ENCODE measurements at regions not wholly inside any gene's neighbourhood (a gene's known extent, or its start where the extent isn't known, plus 50 kb on each side); places are given as distances from the start of the nearest gene placed in this dataset.

GRCh38 chr2:51981783-51982182 is 949.9 kb upstream of the NRXN1 start:
- Histone ChIP-seq H4K20me1 (ENCODE audit: insufficient read depth, low read depth, low read length) (no peaks in the 10 kb centered on the region), H3K9me2 (replicated peaks; ENCODE audit: insufficient read depth, low read length) (no peaks in the 10 kb centered on the region), H3K36me3 (ENCODE audit: insufficient read depth, low read length) (no peaks in the 10 kb centered on the region), H3K9ac (ENCODE audit: low read length) (no peak overlapping the region), H3K4me1 (ENCODE audit: low read length) (no peaks in the 10 kb centered on the region), H3K79me2 (ENCODE audit: low read length) (no peaks in the 10 kb centered on the region), H2AFZ (ENCODE audit: low read length) (no peak overlapping the region), H3K4me3 (ENCODE audit: low read length) (no peak overlapping the region), H3K4me2 (ENCODE audit: low read depth, low read length, poor library complexity, severe bottlenecking) (no peak overlapping the region), H3K27ac (ENCODE audit: low read length) (no peak overlapping the region), H3K27me3 (ENCODE audit: low read length) (no peaks in the 10 kb centered on the region), H3K9me3 (ENCODE audit: low read length) (no peaks in the 10 kb centered on the region; the same call in 1 of the 2 replicates)
- no peak for DNase-seq

DNA sequence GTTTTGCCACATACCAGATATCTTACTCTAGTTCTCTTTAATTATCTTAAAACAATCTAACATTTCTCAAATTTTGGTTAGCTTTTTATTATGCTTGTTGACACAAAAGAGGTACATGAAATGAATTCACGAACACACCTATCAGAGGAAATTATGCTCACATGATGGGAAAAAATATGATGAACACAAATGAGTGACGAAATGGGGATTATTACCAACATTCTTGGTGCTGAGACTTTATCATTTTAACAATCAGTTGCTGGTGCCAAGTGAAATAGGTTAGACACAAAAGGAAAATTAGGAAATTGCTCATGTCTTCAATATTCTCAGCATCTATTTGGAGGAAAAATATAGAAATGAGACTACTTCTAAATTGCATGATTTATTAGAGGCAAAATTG is 944.7 kb upstream of the NRXN1 start:
- Histone ChIP-seq H3K27ac (ENCODE audit: low read length) (no peak overlapping the region), H4K20me1 (ENCODE audit: insufficient read depth, low read depth, low read length) (no peaks in the 10 kb centered on the region), H3K9me2 (replicated peaks; ENCODE audit: insufficient read depth, low read length) (no peaks in the 10 kb centered on the region), H3K4me2 (ENCODE audit: low read depth, low read length, poor library complexity, severe bottlenecking) (no peak overlapping the region), H3K36me3 (ENCODE audit: insufficient read depth, low read length) (no peaks in the 10 kb centered on the region), H3K4me1 (ENCODE audit: low read length) (no peaks in the 10 kb centered on the region), H3K27me3 (ENCODE audit: low read length) (no peaks in the 10 kb centered on the region), H2AFZ (ENCODE audit: low read length) (no peak overlapping the region), H3K79me2 (ENCODE audit: low read length) (no peaks in the 10 kb centered on the region), H3K9ac (ENCODE audit: low read length) (no peak overlapping the region), H3K9me3 (ENCODE audit: low read length) (no peaks in the 10 kb centered on the region; the same call in 1 of the 2 replicates), H3K4me3 (ENCODE audit: low read length) (no peak overlapping the region)
- DNase-seq, result no peak

DNA sequence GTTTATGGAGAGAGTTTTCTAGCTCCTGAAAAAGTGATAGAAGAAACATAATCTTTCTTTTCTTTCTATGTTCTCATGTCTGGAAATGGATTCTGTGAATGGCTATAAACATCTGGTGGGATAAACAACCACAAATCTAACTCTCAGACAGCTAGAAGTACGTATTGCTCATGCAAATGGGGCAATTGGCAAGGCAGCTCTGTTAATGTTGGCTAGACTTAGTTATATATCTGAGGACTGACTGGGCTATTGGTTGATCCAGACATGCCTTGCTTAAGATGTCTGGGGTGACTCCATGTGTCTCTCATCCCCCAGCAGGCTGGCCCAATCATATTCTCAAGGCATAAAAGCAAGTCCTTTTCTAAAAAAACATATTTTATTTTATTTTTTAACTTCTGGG is 939.2 kb upstream of the NRXN1 start:
- Histone ChIP-seq H3K4me1 (ENCODE audit: low read length) (no peaks in the 10 kb centered on the region), H3K27me3 (ENCODE audit: low read length) (no peaks in the 10 kb centered on the region), H2AFZ (ENCODE audit: low read length) (no peak overlapping the region), H3K4me2 (ENCODE audit: low read depth, low read length, poor library complexity, severe bottlenecking) (no peak overlapping the region), H4K20me1 (ENCODE audit: insufficient read depth, low read depth, low read length) (no peaks in the 10 kb centered on the region), H3K9ac (ENCODE audit: low read length) (no peak overlapping the region), H3K79me2 (ENCODE audit: low read length) (no peaks in the 10 kb centered on the region), H3K27ac (ENCODE audit: low read length) (no peak overlapping the region), H3K36me3 (ENCODE audit: insufficient read depth, low read length) (no peaks in the 10 kb centered on the region), H3K9me2 (replicated peaks; ENCODE audit: insufficient read depth, low read length) (no peaks in the 10 kb centered on the region), H3K4me3 (ENCODE audit: low read length) (no peak overlapping the region), H3K9me3 (ENCODE audit: low read length) (peaks cover 3% of the 10 kb centered on the region; the same call in 1 of the 2 replicates)
- no peak for DNase-seq

GRCh38 chr2:51969347-51969746 is 937.4 kb upstream of the NRXN1 start:
- peaks cover 6% of the 10 kb centered on the region; the same call in 1 of the 2 replicates for H3K9me3 ChIP-seq (ENCODE audit: low read length)
- H3K36me3 ChIP-seq (ENCODE audit: insufficient read depth, low read length), result no peaks in the 10 kb centered on the region
- H3K4me3 ChIP-seq (ENCODE audit: low read length), result no peak overlapping the region
- H3K27me3 ChIP-seq (ENCODE audit: low read length), result no peaks in the 10 kb centered on the region
- no peak overlapping the region for H3K9ac ChIP-seq (ENCODE audit: low read length)
- no peaks in the 10 kb centered on the region for H4K20me1 ChIP-seq (ENCODE audit: insufficient read depth, low read depth, low read length)
- DNase-seq, result no peak
- no peaks in the 10 kb centered on the region for H3K4me1 ChIP-seq (ENCODE audit: low read length)
- no peaks in the 10 kb centered on the region for H3K9me2 ChIP-seq (replicated peaks; ENCODE audit: insufficient read depth, low read length)
- no peak overlapping the region for H3K4me2 ChIP-seq (ENCODE audit: low read depth, low read length, poor library complexity, severe bottlenecking)
- H3K79me2 ChIP-seq (ENCODE audit: low read length), result no peaks in the 10 kb centered on the region
- H3K27ac ChIP-seq (ENCODE audit: low read length), result no peak overlapping the region
- no peak overlapping the region for H2AFZ ChIP-seq (ENCODE audit: low read length)

- H3K27me3 ChIP-seq (ENCODE audit: low read length), result no peaks in the 10 kb centered on the region
These were observed 929.0 kb upstream of the NRXN1 start for GRCh38 chr2:51960841-51961335.

DNA sequence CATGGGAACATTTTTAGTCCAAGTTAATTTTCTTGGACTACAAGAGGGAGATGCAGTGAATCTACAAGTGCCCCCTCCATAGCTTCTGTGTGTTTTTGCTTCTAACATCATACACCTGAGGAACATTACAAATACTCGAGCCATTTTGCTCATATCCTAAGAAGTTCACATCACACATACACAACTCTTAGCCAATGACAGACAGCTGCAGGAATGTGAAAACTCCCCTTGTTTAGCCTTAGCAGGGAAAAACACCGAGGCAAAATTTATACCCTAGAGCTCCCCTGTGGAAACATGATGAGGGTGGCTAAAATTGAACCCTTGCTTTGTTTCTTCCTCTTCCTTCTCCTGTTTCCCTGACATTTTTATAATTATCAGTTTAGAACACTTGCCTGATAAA is 928.3 kb upstream of the NRXN1 start:
- H2AFZ ChIP-seq (ENCODE audit: low read length), result no peak overlapping the region
- H3K9me3 ChIP-seq (ENCODE audit: low read length), result peaks cover 9% of the 10 kb centered on the region; the same call in 1 of the 2 replicates
- no peak overlapping the region for H3K4me3 ChIP-seq (ENCODE audit: low read length)

More at GRCh38 chr2:51960841-51961335, 929.0 kb upstream of the NRXN1 start:
- Histone ChIP-seq H3K79me2 (ENCODE audit: low read length) (no peaks in the 10 kb centered on the region), H3K4me1 (ENCODE audit: low read length) (no peaks in the 10 kb centered on the region), H3K4me2 (ENCODE audit: low read depth, low read length, poor library complexity, severe bottlenecking) (no peak overlapping the region), H4K20me1 (ENCODE audit: insufficient read depth, low read depth, low read length) (no peaks in the 10 kb centered on the region), H3K9me2 (replicated peaks; ENCODE audit: insufficient read depth, low read length) (no peaks in the 10 kb centered on the region), H3K27ac (ENCODE audit: low read length) (no peak overlapping the region), H3K9me3 (ENCODE audit: low read length) (peaks cover 9% of the 10 kb centered on the region; the same call in 1 of the 2 replicates), H3K4me3 (ENCODE audit: low read length) (no peak overlapping the region), H3K36me3 (ENCODE audit: insufficient read depth, low read length) (no peaks in the 10 kb centered on the region), H3K9ac (ENCODE audit: low read length) (no peak overlapping the region), H2AFZ (ENCODE audit: low read length) (no peak overlapping the region)
- no peak for DNase-seq

GRCh38 chr2:51959696-51960095 is 927.8 kb upstream of the NRXN1 start:
- no peak for DNase-seq
- no peak overlapping the region for H3K9ac ChIP-seq (ENCODE audit: low read length)
- H3K4me1 ChIP-seq (ENCODE audit: low read length), result no peaks in the 10 kb centered on the region

More for the DNA sequence above, 928.3 kb upstream of the NRXN1 start:
- no peak for DNase-seq
- Histone ChIP-seq H3K36me3 (ENCODE audit: insufficient read depth, low read length) (no peaks in the 10 kb centered on the region), H3K27ac (ENCODE audit: low read length) (no peak overlapping the region), H3K9me2 (replicated peaks; ENCODE audit: insufficient read depth, low read length) (no peaks in the 10 kb centered on the region), H3K4me1 (ENCODE audit: low read length) (no peaks in the 10 kb centered on the region), H3K79me2 (ENCODE audit: low read length) (no peaks in the 10 kb centered on the region), H3K4me2 (ENCODE audit: low read depth, low read length, poor library complexity, severe bottlenecking) (no peak overlapping the region), H3K27me3 (ENCODE audit: low read length) (no peaks in the 10 kb centered on the region), H3K9ac (ENCODE audit: low read length) (no peak overlapping the region), H4K20me1 (ENCODE audit: insufficient read depth, low read depth, low read length) (no peaks in the 10 kb centered on the region)

GRCh38 chr2:51953931-51954330 is 922.0 kb upstream of the NRXN1 start:
- H3K9ac ChIP-seq (ENCODE audit: low read length), result no peak overlapping the region
- no peak overlapping the region for H2AFZ ChIP-seq (ENCODE audit: low read length)
- no peaks in the 10 kb centered on the region for H3K36me3 ChIP-seq (ENCODE audit: insufficient read depth, low read length)
- H3K9me3 ChIP-seq (ENCODE audit: low read length), result peaks cover 19% of the 10 kb centered on the region
- H3K9me2 ChIP-seq (replicated peaks; ENCODE audit: insufficient read depth, low read length), result no peaks in the 10 kb centered on the region
- no peak overlapping the region for H3K4me2 ChIP-seq (ENCODE audit: low read depth, low read length, poor library complexity, severe bottlenecking)
- H3K79me2 ChIP-seq (ENCODE audit: low read length), result no peaks in the 10 kb centered on the region
- H3K27ac ChIP-seq (ENCODE audit: low read length), result no peak overlapping the region
- no peaks in the 10 kb centered on the region for H4K20me1 ChIP-seq (ENCODE audit: insufficient read depth, low read depth, low read length)
- no peak for DNase-seq
- no peak overlapping the region for H3K4me3 ChIP-seq (ENCODE audit: low read length)
- H3K27me3 ChIP-seq (ENCODE audit: low read length), result no peaks in the 10 kb centered on the region
- no peaks in the 10 kb centered on the region for H3K4me1 ChIP-seq (ENCODE audit: low read length)

More at GRCh38 chr2:51959696-51960095, 927.8 kb upstream of the NRXN1 start:
- no peak overlapping the region for H3K27ac ChIP-seq (ENCODE audit: low read length)
- H3K4me2 ChIP-seq (ENCODE audit: low read depth, low read length, poor library complexity, severe bottlenecking), result no peak overlapping the region
- H3K9me2 ChIP-seq (replicated peaks; ENCODE audit: insufficient read depth, low read length), result no peaks in the 10 kb centered on the region
- no peaks in the 10 kb centered on the region for H3K36me3 ChIP-seq (ENCODE audit: insufficient read depth, low read length)
- H2AFZ ChIP-seq (ENCODE audit: low read length), result no peak overlapping the region
- H3K9me3 ChIP-seq (ENCODE audit: low read length), result peaks cover 9% of the 10 kb centered on the region; the same call in 1 of the 2 replicates
- H3K79me2 ChIP-seq (ENCODE audit: low read length), result no peaks in the 10 kb centered on the region
- H3K4me3 ChIP-seq (ENCODE audit: low read length), result no peak overlapping the region
- no peaks in the 10 kb centered on the region for H3K27me3 ChIP-seq (ENCODE audit: low read length)
- H4K20me1 ChIP-seq (ENCODE audit: insufficient read depth, low read depth, low read length), result no peaks in the 10 kb centered on the region

Measured in Karpas-422 (cell line).